Vagina (tissue), 2 donors: ENCODE measurements at regions not wholly inside any gene's neighbourhood (a gene's known extent, or its start where the extent isn't known, plus 50 kb on each side); places are given as distances from the start of the nearest gene placed in this dataset.

ENCODE experiments used
- POLR2A ChIP-seq, 2 donors: fragments of 450-650 bp; IDR thresholded peaks; one replicate each; pipeline ENCODE4 v1.6.1; 2017; ENCODE audit warnings: antibody characterized with exemption in 2 of 2, mild to moderate bottlenecking in 2 of 2, moderate library complexity in 2 of 2
- POLR2AphosphoS5 ChIP-seq, 2 donors: sonication (generic); formaldehyde crosslinking; IDR thresholded peaks; one replicate each; pipeline ENCODE4 v1.9.0; 2017; ENCODE audit warnings: antibody characterized with exemption in 2 of 2, mild to moderate bottlenecking in 2 of 2, low read depth in 1 of 2; ENCODE audit not compliant: insufficient read depth in 1 of 2
- TF ChIP-seq, protein P1 (sequence below), 3 experiments: fragments of 450-650 bp in 2 of 3; fragments of 200-600 bp in 1 of 3; sonication (generic) in 1 of 3; IDR thresholded peaks; one replicate each; pipeline ENCODE4 v1.5.1; 2017 to 2019; ENCODE audit warnings: antibody characterized with exemption in 3 of 3, mild to moderate bottlenecking in 2 of 3, moderate library complexity in 2 of 3

DNA sequence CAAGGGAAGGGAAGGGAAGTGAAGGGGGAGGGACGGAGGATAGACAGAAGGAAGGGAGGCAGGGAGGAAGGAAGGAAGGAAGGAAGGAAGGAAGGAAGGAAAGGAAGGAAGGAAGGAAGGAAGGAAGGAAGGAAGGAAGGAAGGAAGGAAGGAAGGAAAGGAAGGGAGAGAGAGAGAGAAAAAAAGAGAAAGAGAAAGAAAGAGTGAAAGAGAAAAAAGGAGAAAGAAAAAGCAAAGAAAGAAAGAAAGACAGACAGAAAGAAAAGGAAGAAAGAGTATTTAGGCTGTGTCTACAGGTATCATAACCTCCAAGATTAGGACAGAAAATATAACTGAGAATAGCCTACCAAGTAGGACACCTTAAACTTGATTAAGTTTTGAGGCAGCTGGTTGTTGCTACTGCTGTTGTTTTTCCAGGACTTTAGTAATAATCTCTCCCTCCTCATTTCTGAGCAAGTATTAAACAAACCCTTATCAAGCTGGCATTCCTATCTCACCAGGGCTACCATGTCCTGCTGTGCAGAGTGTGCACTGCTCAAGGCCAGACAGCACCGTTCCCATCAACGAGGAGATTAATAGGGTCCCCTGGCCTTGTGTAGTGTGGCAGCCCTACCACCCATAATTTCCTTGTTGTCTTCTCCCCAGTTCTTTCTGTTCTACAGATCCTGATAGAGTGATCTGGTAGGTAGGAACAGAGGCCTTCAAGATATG, 90.5 kb upstream of the FHL2 start:
- TF ChIP-seq, protein P1, sequence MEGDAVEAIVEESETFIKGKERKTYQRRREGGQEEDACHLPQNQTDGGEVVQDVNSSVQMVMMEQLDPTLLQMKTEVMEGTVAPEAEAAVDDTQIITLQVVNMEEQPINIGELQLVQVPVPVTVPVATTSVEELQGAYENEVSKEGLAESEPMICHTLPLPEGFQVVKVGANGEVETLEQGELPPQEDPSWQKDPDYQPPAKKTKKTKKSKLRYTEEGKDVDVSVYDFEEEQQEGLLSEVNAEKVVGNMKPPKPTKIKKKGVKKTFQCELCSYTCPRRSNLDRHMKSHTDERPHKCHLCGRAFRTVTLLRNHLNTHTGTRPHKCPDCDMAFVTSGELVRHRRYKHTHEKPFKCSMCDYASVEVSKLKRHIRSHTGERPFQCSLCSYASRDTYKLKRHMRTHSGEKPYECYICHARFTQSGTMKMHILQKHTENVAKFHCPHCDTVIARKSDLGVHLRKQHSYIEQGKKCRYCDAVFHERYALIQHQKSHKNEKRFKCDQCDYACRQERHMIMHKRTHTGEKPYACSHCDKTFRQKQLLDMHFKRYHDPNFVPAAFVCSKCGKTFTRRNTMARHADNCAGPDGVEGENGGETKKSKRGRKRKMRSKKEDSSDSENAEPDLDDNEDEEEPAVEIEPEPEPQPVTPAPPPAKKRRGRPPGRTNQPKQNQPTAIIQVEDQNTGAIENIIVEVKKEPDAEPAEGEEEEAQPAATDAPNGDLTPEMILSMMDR (IDR thresholded peaks at IDR 0.05) = no peak
- TF ChIP-seq POLR2AphosphoS5 (IDR thresholded peaks at IDR 0.05; ENCODE audit: insufficient read depth in 1 of 2, low read depth in 1 of 2) = no peak
- TF ChIP-seq POLR2A (IDR thresholded peaks at IDR 0.05) = no peak
